GM12872 (cell line): ENCODE measurements at regions not wholly inside any gene's neighbourhood (a gene's known extent, or its start where the extent isn't known, plus 50 kb on each side); places are given as distances from the start of the nearest gene placed in this dataset.

Experiments used
- TF ChIP-seq, protein P1 (sequence below): IDR thresholded peaks from 3 replicates; pipeline ENCODE4 v1.5.1; 2011; ENCODE audit warnings: low read depth, mild to moderate bottlenecking, low read length, moderate library complexity; ENCODE audit not compliant: insufficient read depth

DNA sequence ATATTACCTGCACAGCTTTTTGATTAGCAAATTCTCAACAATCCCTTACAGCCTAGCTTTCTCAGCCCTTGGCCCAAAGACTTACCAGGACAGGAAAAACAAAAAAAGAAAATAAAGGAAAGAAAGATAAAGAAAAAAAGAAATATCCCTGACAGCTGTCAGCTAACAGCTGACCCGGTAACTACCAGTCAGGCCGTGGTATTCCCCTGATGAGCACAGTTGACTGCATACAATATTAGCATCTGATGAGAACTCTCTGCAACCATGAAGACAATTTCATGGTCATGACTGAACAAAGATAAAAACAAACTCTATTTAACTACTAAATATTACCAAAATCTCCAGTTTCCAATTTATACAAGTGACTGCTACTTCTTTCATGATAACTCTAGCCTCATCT, 798.8 kb downstream of the PLA2G4A start:
- TF ChIP-seq, protein P1, sequence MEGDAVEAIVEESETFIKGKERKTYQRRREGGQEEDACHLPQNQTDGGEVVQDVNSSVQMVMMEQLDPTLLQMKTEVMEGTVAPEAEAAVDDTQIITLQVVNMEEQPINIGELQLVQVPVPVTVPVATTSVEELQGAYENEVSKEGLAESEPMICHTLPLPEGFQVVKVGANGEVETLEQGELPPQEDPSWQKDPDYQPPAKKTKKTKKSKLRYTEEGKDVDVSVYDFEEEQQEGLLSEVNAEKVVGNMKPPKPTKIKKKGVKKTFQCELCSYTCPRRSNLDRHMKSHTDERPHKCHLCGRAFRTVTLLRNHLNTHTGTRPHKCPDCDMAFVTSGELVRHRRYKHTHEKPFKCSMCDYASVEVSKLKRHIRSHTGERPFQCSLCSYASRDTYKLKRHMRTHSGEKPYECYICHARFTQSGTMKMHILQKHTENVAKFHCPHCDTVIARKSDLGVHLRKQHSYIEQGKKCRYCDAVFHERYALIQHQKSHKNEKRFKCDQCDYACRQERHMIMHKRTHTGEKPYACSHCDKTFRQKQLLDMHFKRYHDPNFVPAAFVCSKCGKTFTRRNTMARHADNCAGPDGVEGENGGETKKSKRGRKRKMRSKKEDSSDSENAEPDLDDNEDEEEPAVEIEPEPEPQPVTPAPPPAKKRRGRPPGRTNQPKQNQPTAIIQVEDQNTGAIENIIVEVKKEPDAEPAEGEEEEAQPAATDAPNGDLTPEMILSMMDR: no peak

DNA sequence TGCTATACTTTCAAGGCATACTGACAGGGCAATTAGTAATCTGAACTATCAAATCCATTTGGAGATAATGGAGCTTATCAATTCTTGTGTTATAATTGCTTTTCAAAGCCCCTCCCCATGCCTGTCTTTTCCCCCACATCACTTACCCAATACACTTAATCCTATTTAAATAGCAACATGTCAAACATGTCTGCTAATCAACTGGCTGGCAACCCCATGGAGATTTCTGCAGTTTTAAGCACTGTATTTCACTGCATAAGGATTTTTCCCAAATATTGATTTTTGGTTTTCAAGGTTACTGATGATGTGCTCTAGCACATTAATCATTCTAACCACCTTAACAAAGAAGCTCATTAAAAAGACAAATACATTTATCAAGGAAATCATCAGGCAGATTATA, 800.3 kb downstream of the PLA2G4A start:
- TF ChIP-seq, protein P1: no peak

DNA sequence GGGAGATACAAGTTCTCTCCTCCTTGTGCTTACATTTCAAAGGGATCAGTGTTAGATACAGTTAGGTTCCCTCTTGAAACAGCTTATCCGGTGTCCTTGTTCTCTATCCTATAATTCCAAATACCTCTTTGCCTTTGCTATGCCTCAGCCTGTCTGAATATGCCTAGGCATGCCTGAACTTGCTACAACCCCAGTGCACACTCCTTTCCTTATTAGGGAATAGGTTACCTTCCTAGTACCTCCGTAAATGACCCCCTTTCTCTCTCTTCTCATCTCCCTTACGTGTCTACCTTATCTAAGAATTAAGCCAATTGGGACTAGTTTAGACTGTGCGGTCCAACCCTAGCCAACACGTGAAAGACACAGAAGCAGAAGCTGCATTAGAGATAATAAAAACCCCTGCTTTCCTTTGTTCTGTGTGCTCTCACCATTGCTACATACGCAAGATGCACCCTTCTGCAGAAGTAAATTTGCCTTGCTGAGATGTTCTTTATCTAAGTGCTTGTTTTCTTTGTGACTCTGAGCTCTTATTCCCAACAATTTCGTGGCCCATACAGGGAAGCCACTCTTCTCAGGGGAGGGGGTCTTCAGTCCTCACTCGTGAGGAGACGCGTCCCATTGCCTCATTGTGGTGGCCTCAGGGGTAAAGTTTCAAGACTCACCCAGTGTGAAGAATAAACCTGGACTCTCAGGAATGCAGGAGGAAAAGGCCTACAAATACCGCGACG, 802.1 kb downstream of the PLA2G4A start:
- TF ChIP-seq, protein P1: no peak

DNA sequence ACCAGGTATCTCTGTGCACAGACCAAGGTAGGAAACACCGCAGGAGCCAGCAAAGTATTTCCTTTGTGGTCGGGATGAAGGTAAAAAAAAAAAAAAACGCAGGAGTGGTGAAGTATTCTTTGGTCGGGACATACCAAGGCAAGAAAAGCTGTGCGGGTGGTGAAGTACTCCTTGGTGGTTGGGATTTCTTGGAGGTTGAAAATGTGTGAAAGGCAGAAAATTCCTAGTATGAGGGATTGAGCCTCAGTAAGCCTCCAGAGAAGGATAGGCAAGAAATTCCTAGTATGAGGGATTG, 802.6 kb downstream of the PLA2G4A start:
- TF ChIP-seq, protein P1: no peak

DNA sequence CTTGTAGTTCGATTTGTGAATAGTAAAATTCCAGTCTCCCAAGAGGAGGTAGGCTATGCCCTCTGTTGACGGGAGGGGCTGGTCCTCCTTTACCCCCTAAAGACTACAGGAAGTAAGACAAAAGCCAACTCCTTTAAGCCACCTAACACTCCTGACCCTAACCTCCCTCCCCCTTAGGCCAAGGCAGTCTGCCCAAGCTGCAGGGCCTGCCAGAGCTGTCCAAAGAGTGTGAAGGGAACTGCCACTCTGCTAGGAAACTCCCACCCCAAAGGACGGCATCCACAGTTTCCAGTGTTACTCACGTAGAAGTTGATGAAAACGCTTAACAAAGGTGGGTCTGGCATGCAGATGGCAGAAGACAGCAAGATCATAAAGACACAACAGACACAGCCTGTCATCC, 803.2 kb downstream of the PLA2G4A start:
- TF ChIP-seq, protein P1: no peak

DNA sequence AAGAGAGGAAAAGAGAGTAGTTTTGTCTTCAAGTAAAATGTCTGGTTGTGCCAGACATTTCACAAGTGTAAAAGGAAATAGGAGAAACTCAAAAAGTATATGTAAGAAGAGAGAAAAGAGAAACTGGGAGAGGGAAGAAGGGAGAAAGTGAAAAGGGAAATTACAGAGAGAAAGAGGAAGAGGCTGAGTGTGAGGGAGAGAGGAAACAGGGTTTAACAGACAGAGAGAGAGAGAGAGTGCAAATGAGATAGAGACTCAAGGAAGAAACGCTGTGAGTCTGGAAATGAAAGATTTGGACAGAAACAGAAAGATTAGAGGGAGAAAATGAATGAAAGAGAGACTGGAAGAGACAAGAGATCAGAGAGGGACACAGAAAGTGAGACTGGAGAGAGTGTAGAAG, 806.2 kb downstream of the PLA2G4A start:
- TF ChIP-seq, protein P1: no peak

DNA sequence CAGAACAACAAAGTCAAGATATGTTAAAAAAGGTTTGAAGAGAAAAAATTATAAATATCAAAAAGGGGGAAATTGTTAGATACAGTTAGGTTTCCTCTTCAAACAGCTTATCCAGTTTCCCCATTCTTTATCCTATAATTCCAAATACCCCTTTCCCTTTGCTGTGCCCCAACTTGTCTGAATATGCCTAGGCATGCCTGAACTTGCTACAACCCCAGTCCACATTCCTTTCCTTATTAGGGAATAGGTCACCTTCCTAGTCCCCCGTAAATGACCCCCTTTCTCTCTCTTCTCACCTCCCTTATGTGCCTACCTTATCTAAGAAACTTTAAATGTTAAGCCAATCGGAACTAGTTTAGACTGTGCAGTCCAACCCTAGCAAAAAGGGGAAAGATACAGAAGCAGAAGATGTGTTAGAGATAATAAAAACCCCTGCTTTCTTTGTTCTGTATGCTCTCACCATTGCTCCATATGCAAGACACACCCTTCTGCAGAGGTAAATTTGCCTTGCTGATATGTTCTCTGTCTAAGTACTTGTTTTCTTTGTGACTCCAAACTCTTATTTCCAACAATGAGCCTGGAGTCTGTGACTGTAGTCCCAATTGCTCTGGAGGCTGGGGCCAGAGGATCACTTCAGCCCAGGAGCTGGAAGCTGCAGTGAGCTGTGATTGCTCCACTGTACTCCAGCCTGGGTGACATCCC, 810.1 kb downstream of the PLA2G4A start:
- TF ChIP-seq, protein P1: no peak
